ENCODE measurements at regions not wholly inside any gene's neighbourhood (a gene's known extent, or its start where the extent isn't known, plus 50 kb on each side); places are given as distances from the start of the nearest gene placed in this dataset.

DNA sequence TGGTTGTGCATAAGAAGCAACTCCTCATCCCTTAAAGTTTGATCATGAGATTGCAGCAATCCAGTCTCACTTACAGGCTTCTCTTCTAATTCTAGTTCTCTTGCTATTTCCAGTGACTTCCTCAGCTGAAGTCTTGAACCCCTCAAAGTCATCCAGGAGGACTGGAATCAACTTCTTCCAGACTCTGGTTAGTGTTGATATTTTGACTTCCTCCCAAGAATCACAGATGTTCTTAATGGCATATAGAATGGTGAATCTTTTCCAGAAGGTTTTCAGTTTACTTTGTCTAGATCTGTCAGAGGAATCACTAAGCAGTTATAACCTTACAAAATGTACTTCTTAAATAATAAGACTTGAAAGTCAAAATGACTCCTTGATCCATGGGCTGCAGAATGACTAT is 81.3 kb upstream of the UBL3 start:
- no peak for DNase-seq

DNA sequence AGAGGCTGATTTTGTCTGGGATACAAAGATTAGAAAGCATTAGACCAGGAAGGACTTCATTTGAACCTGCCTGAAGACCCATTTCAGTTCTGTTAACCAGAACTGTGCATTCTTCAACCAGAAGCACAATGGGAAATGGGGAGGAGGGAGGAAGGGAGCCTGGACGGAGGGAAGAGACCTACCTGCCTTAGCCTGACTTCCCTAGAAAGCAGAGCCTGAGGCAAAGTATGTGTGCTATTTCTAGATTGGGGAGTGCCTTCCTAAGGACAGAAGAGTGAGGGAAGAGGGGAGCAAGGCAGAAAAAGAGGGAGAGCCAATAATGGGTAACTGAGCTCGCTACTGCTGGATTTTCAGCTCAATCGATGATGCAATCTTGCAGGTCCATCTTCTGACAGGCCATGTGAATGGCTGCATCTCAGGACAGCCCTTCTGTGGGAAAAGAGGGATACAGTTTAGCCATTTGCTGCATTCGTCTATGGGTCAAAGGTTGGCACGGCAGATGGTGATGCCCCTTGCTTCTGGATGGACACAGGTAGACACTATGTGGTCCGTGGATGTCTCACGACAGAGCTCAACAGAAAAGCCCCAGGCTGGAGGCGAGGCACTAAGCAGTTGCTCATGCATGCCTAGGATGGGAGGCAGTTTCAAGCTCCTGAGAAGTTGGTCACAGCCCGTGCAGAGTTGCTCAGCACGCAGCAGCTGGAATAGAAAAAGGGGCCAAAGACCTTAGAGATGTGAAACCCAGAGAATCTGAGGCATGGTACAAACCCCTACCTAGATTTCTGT is 78.8 kb upstream of the UBL3 start:
- Histone ChIP-seq H3K27ac (no peak overlapping the region), H3K9me3 (no peaks in the 10 kb centered on the region), H3K4me3 (no peak overlapping the region), H3K36me3 (no peaks in the 10 kb centered on the region), H3K27me3 (no peaks in the 10 kb centered on the region), H3K4me1 (peaks cover 5 to 12% of the 10 kb centered on the region in 2 donors)
- ATAC-seq (no peak), DNase-seq (no peak)
- intact Hi-C loops (cut with DNase I): no loop called here
- TF ChIP-seq, protein P1, sequence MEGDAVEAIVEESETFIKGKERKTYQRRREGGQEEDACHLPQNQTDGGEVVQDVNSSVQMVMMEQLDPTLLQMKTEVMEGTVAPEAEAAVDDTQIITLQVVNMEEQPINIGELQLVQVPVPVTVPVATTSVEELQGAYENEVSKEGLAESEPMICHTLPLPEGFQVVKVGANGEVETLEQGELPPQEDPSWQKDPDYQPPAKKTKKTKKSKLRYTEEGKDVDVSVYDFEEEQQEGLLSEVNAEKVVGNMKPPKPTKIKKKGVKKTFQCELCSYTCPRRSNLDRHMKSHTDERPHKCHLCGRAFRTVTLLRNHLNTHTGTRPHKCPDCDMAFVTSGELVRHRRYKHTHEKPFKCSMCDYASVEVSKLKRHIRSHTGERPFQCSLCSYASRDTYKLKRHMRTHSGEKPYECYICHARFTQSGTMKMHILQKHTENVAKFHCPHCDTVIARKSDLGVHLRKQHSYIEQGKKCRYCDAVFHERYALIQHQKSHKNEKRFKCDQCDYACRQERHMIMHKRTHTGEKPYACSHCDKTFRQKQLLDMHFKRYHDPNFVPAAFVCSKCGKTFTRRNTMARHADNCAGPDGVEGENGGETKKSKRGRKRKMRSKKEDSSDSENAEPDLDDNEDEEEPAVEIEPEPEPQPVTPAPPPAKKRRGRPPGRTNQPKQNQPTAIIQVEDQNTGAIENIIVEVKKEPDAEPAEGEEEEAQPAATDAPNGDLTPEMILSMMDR (IDR thresholded peaks at IDR 0.05): no peak

More for the DNA sequence above, 81.3 kb upstream of the UBL3 start:
- intact Hi-C loops (cut with DNase I): no loop called here
- ATAC-seq: no peak
- Histone ChIP-seq H3K27me3 (no peaks in the 10 kb centered on the region), H3K4me1 (peaks cover 0 to 17% of the 10 kb centered on the region in 2 donors), H3K36me3 (no peaks in the 10 kb centered on the region), H3K9me3 (no peaks in the 10 kb centered on the region), H3K4me3 (no peak overlapping the region), H3K27ac (no peak overlapping the region)
- TF ChIP-seq, protein P1 (IDR thresholded peaks at IDR 0.05): no peak

DNA sequence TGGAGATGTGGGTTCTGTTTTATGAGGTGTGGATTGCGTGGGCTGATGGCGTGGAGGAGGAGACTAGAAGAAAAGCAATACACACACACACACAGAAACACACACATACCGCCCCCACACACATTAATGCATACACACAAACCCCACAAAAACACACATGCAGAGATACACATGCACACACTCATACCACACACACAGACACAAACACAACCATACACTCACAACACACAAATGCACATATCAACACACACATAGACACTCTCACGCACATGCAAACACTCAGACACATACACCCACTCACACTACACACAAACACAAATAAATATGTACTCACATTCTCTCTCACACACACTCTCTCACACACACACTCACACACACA is 75.7 kb upstream of the UBL3 start:
- Histone ChIP-seq H3K27me3 (no peaks in the 10 kb centered on the region), H3K4me1 (peaks cover 19 to 22% of the 10 kb centered on the region in 2 donors), H3K36me3 (no peaks in the 10 kb centered on the region), H3K4me3 (no peak overlapping the region), H3K9me3 (no peaks in the 10 kb centered on the region), H3K27ac (peak overlapping the region in 1 of 2 donors; percentile 74)
- no peak for DNase-seq
- intact Hi-C loops (cut with DNase I): no loop called here
- no peak for ATAC-seq
- TF ChIP-seq, protein P1 (IDR thresholded peaks at IDR 0.05): no peak

DNA sequence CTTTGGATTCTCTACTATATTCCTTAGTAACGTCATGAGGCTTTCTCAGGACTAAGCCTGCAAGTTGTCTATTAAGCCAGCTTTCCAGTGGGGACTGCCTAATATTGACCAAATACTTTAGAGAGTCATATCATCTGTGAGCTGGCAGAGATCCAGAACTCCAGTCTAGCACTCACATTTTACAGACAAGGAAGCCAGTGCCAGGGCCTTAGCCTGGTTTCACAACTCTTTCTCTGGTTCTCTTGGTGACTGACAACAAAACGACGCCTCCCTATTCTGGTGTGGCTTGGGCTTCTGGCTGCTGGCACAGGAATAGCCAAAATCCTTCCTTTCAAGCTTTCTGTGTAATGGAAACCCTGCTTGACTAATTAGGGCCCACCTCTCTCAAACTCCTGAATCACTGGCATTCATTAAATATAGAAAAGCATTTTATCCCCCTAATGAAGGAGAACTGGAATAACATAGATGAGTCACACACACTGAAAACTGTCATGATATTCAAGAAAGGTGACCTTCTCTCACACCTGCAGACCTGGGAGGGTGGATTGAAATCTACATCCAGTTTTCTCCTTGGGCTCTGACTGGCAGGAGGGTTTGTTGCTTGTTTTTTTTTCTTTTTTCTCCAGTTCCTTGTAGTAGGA is 75.2 kb upstream of the UBL3 start:
- peak overlapping the region; percentile 74 to 85 for H3K27ac ChIP-seq
- intact Hi-C loops (cut with DNase I): no loop called here
- H3K4me1 ChIP-seq: peaks cover 19 to 22% of the 10 kb centered on the region in 2 donors
- H3K27me3 ChIP-seq: no peaks in the 10 kb centered on the region
- ATAC-seq: peak; percentile 56
- peak in 3 of 4 donors; percentile 75 to 91 (median 76) for DNase-seq
- H3K4me3 ChIP-seq: no peak overlapping the region
- H3K36me3 ChIP-seq: no peaks in the 10 kb centered on the region
- TF ChIP-seq, protein P1 (IDR thresholded peaks at IDR 0.05): no peak
- no peaks in the 10 kb centered on the region for H3K9me3 ChIP-seq

Data from left lung (tissue), 4 donors.